Stimulated activated memory B cell treated with anti-CD40 and anti-IgM and Interleukin-4, amounts not matched to agents 10 μg/mL and 1 μg/mL and 100 μg/mL, for 72 hours (primary cell): ENCODE measurements at regions not wholly inside any gene's neighbourhood (a gene's known extent, or its start where the extent isn't known, plus 50 kb on each side); places are given as distances from the start of the nearest gene placed in this dataset.

Experiments
- ATAC-seq: fragments of 150-1000 bp; cut with Tn5 transposase; 2 replicates; pipeline ENCODE4 v1.10.0; 2021
- H3K27ac Mint-ChIP-seq: one replicate; pipeline ENCODE4 v1.8.0; 2022; ENCODE audit warnings: mild to moderate bottlenecking, mixed read lengths
- H3K27me3 Mint-ChIP-seq: one replicate; pipeline ENCODE4 v1.8.0; 2022; ENCODE audit warnings: mixed read lengths
- H3K36me3 Mint-ChIP-seq: one replicate; pipeline ENCODE4 v1.8.0; 2022; ENCODE audit warnings: mixed read lengths
- H3K4me1 Mint-ChIP-seq: one replicate; pipeline ENCODE4 v1.8.0; 2022; ENCODE audit warnings: mixed read lengths
- H3K4me3 Mint-ChIP-seq: one replicate; pipeline ENCODE4 v1.8.0; 2022; ENCODE audit warnings: mild to moderate bottlenecking, moderate library complexity, mixed read lengths
- H3K9me3 Mint-ChIP-seq: one replicate; pipeline ENCODE4 v1.8.0; 2022; ENCODE audit warnings: mixed read lengths

DNA sequence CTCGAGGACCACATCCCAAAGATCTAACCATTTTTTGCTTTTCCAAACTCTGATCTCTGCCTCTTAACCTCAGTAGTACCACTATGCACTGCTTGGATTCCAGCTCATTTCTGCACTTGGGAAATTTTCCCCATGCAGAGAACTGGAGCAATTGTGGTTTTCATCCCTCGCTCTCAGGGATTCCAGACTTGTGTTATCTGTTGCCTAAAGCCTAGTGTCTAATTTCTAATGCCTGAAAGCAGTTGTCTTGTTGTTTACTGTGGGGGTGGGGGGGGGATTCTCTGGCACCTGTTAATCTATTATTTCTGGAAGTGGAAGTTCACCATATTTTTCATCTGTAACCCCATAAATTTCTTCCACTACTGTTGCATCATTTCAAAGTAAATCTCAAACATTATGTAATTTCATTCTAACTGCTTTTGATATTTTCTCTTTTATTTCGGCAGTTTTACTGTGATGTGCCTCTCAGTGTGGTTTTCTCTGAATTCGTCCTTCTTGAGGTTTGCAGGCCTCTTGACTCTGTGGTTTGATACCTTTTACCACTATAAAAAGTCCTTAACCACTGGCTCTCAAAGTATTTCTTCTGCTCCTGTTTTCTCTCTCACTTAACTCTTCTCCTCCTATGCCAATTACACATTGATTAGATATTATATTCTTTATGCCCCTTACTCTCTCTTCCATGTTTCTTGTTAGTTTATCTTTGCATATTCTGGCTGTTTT is 205.6 kb upstream of the EOLA2 start:
- no peaks in the 10 kb centered on the region for H3K27me3 Mint-ChIP-seq
- H3K4me3 Mint-ChIP-seq: no peak overlapping the region
- peaks cover 2% of the 10 kb centered on the region for H3K9me3 Mint-ChIP-seq
- H3K36me3 Mint-ChIP-seq: no peaks in the 10 kb centered on the region
- no peaks in the 10 kb centered on the region for H3K4me1 Mint-ChIP-seq
- ATAC-seq: no peak
- H3K27ac Mint-ChIP-seq: no peak overlapping the region

DNA sequence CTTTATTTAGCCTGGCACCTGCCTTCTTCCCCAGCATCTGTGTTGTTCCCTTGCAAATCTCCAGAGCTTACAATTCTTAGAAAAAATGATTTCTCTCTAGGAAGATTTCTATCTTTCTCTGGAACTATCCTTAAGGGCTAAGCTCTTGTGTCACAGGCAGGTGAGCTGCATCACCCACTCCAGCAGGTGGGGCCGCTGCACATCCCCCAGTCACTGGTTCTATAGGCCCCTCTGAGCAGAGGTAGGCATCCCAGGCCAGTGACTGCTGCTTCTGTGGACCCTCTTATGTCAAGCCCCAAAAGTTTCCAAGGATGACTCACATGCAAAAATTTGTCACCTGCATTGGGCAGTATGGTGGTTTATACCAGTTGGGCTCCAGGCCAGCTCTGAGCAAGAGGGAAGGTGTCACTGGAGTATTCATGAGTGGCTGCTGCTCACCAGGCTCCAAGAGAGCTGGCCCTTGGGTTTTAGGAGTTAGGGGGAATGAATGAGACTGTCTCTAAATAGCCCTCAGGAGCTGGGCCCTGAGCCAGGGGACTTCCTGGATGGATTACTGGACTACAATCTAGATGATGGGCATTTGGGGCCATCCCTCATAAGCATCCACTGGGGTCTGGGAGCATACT is 208.1 kb upstream of the EOLA2 start:
- no peak for ATAC-seq
- H3K27me3 Mint-ChIP-seq: no peaks in the 10 kb centered on the region
- H3K27ac Mint-ChIP-seq: no peak overlapping the region
- no peaks in the 10 kb centered on the region for H3K4me1 Mint-ChIP-seq
- H3K9me3 Mint-ChIP-seq: peaks cover 2% of the 10 kb centered on the region
- H3K36me3 Mint-ChIP-seq: no peaks in the 10 kb centered on the region
- H3K4me3 Mint-ChIP-seq: no peak overlapping the region

- Mint-ChIP-seq H3K36me3 (no peaks in the 10 kb centered on the region), H3K27me3 (no peaks in the 10 kb centered on the region), H3K4me3 (no peak overlapping the region), H3K27ac (no peak overlapping the region), H3K4me1 (no peaks in the 10 kb centered on the region), H3K9me3 (no peaks in the 10 kb centered on the region)
- no peak for ATAC-seq
Observed at GRCh38 chrX:150148749-150149672, 210.7 kb upstream of the EOLA2 start.

DNA sequence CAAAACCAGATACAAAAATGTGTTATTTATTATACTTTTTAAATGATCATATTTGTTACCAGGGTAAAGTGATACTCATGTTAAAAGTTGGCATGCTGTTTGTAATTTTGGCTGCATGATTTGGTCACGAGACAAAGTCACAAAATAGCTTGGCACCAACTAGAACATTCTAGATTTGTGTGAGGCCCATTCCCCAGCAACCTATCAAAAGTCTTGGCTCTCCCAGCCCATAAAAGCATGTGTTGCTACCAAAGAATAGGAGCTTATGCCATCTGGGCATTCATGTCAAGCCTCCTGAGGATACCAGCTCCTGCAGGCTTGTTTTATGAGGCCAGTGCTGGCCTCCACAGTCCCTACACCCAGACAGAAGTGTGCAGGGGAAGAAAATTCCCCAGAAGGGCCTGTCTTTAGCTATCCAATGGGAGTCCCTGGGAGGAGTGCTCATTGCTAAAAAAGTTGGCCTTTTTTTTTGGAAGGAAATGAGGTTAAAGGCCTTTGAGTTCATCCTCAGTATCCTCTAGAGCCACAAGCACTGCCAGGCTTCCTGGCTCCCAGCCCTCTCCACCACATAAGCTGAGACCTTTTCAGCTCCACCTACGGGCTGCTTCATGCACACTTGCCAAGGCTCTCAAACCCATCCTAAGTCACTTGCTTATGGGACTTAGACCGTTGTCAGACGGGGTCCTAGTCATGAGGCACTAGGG is 211.9 kb upstream of the EOLA2 start:
- Mint-ChIP-seq H3K27ac (no peak overlapping the region), H3K4me3 (no peak overlapping the region), H3K27me3 (no peaks in the 10 kb centered on the region), H3K9me3 (no peaks in the 10 kb centered on the region), H3K36me3 (no peaks in the 10 kb centered on the region), H3K4me1 (no peaks in the 10 kb centered on the region)
- ATAC-seq: no peak

DNA sequence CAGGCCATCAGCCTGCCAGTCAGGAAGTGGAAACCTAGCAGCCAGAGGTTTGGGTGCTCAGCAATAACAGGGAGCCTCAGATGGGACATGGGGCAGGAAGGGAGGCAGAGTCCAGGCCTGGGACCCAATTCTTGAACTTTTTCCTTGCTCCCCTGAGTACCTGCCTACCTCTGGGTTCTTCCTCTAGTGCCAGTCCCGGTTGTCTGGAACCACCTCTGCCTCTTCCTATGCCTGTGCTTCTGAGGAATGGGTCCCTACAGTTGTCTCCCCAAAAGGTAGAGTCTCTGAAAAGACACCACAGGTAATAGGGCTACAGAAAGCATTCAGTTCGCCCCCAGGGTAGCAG is 212.4 kb upstream of the MAMLD1 start:
- no peaks in the 10 kb centered on the region for H3K9me3 Mint-ChIP-seq
- no peak overlapping the region for H3K4me3 Mint-ChIP-seq
- H3K4me1 Mint-ChIP-seq: no peaks in the 10 kb centered on the region
- ATAC-seq: no peak
- no peaks in the 10 kb centered on the region for H3K27me3 Mint-ChIP-seq
- no peaks in the 10 kb centered on the region for H3K36me3 Mint-ChIP-seq
- no peak overlapping the region for H3K27ac Mint-ChIP-seq

DNA sequence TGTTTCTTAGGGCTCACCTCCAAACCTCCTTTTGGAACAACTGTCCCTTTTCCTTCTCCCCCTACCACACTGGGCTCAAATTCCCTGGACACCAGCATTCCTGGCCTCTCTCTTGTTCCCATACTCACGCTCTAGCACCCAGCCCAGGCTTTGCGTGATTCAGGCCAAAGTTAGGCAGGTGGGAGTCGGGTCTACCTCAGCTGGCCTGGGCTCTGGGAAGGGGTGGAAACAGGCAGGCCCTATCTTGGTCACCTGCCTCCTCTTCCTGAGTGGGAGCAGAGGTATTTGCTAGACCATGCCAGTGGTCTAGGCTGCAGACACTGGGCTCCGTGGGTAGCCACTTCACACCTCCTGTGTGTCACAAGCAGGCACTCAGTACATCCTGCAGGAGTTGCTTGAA is 211.1 kb upstream of the MAMLD1 start:
- H3K27ac Mint-ChIP-seq: no peak overlapping the region
- no peaks in the 10 kb centered on the region for H3K36me3 Mint-ChIP-seq
- ATAC-seq: no peak
- no peak overlapping the region for H3K4me3 Mint-ChIP-seq
- H3K4me1 Mint-ChIP-seq: no peaks in the 10 kb centered on the region
- no peaks in the 10 kb centered on the region for H3K9me3 Mint-ChIP-seq
- H3K27me3 Mint-ChIP-seq: no peaks in the 10 kb centered on the region

DNA sequence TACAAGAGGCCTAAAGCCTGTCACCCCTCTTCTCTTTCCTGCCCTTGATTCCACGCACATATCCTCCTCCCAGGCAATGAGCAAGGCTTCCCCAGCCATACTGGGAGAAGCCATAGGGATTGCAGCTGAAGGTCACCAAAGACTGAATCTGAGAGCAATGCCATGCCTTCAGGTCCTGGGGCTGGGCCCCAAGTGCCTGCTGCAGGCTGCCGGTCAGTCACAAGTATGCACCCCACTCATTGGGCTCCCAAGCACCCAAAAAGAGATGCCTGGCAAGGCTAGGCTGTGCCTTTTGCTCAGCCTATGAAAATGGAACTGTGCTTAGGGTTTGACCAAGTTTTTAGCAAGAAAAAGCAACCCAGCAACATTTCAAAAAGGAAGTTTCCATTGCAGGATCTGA is 210.6 kb upstream of the MAMLD1 start:
- H3K27me3 Mint-ChIP-seq: no peaks in the 10 kb centered on the region
- no peaks in the 10 kb centered on the region for H3K4me1 Mint-ChIP-seq
- H3K27ac Mint-ChIP-seq: no peak overlapping the region
- H3K9me3 Mint-ChIP-seq: no peaks in the 10 kb centered on the region
- no peaks in the 10 kb centered on the region for H3K36me3 Mint-ChIP-seq
- ATAC-seq: no peak
- H3K4me3 Mint-ChIP-seq: no peak overlapping the region

GRCh38 chrX:150155436-150156035 is 207.6 kb upstream of the MAMLD1 start:
- Mint-ChIP-seq H3K27me3 (no peaks in the 10 kb centered on the region), H3K4me3 (no peak overlapping the region), H3K4me1 (no peaks in the 10 kb centered on the region), H3K36me3 (no peaks in the 10 kb centered on the region), H3K27ac (no peak overlapping the region), H3K9me3 (no peaks in the 10 kb centered on the region)
- ATAC-seq: no peak

DNA sequence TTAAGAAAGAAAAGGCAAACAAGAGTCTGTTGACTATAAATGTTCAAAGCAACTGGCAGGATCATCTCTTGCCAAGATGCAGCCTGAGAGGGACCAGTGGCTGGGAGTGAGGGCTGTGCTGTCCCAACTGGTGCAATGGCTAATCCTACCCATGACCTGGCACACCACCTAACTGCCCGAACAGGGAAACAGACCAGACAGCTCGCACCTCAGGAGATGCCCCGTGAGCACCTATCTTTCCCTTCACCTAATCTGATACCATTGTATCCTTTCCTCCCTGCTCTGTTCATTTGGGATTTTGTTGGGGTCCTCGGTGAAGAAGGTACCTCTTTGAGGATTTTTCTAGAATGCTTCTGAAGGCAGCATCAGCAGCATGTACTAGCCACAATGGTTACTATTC is 206.5 kb upstream of the MAMLD1 start:
- H3K9me3 Mint-ChIP-seq: no peaks in the 10 kb centered on the region
- no peak overlapping the region for H3K4me3 Mint-ChIP-seq
- no peaks in the 10 kb centered on the region for H3K4me1 Mint-ChIP-seq
- H3K27ac Mint-ChIP-seq: no peak overlapping the region
- no peak for ATAC-seq
- no peaks in the 10 kb centered on the region for H3K27me3 Mint-ChIP-seq
- no peaks in the 10 kb centered on the region for H3K36me3 Mint-ChIP-seq

DNA sequence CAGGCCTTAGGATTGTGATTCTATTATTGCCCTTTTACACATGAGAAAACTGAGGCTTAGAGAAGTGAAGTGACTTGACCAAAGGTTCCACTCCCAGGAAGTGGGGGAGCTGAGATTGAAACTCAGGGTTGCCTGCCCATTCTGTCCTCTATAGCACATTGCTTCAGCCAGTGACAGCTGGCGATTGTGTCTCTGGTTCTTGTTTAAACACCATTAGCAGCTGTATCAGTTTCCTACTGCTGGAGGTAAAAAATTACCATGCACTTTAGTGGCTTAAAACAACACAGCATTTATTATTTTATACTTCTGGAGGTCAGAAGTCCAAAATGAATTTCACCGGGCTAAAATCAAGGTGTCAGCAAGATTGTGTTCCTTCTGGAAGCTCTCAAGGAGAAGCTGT is 205.8 kb upstream of the MAMLD1 start:
- no peaks in the 10 kb centered on the region for H3K27me3 Mint-ChIP-seq
- H3K9me3 Mint-ChIP-seq: no peaks in the 10 kb centered on the region
- no peak for ATAC-seq
- H3K36me3 Mint-ChIP-seq: no peaks in the 10 kb centered on the region
- no peak overlapping the region for H3K27ac Mint-ChIP-seq
- H3K4me1 Mint-ChIP-seq: no peaks in the 10 kb centered on the region
- H3K4me3 Mint-ChIP-seq: no peak overlapping the region

GRCh38 chrX:150158554-150159332 is 204.4 kb upstream of the MAMLD1 start:
- H3K4me1 Mint-ChIP-seq: no peaks in the 10 kb centered on the region
- no peaks in the 10 kb centered on the region for H3K36me3 Mint-ChIP-seq
- no peaks in the 10 kb centered on the region for H3K9me3 Mint-ChIP-seq
- H3K27me3 Mint-ChIP-seq: no peaks in the 10 kb centered on the region
- ATAC-seq: no peak
- no peak overlapping the region for H3K4me3 Mint-ChIP-seq
- H3K27ac Mint-ChIP-seq: no peak overlapping the region

DNA sequence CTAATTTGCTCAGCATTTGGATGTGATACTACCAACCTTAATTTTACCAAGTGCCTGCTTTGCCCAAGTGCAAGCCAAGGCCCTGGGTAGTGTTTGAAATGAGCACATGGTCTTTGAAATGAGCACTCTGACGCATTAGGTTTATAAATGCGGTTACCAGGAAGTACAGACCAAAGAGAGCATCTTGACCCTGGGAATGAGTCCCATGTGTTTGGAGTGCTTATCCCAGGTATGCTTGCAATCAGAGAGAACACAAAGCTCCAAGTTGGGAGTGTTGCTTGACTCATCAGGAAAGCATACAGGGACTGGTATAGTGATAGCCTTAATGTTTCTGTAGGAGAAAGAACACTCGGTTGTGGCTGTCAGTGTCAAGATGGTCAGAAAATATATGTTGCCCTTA is 203.6 kb upstream of the MAMLD1 start:
- no peak overlapping the region for H3K4me3 Mint-ChIP-seq
- H3K9me3 Mint-ChIP-seq: no peaks in the 10 kb centered on the region
- no peak overlapping the region for H3K27ac Mint-ChIP-seq
- H3K36me3 Mint-ChIP-seq: no peaks in the 10 kb centered on the region
- ATAC-seq: no peak
- no peaks in the 10 kb centered on the region for H3K4me1 Mint-ChIP-seq
- H3K27me3 Mint-ChIP-seq: no peaks in the 10 kb centered on the region

DNA sequence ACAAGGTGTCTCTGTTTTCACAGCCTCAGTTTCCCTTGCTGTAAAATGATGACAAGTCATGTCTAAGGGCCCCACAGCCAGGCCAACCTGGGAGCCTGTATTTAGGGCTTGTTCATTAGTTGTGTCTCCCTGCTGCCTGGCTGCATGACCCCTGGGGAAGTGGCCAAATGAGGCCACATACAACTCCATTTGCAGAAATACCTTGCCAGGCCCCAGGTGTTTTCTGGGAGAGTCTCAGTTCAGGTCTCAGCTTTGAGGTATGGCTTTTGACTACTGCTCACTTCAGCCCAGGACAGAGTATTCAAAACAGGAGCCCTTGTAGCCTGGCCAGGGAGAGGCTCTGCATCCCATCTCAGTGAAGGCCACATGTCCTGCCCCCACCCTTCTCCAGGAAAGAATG is 202.5 kb upstream of the MAMLD1 start:
- no peaks in the 10 kb centered on the region for H3K36me3 Mint-ChIP-seq
- H3K9me3 Mint-ChIP-seq: no peaks in the 10 kb centered on the region
- no peaks in the 10 kb centered on the region for H3K27me3 Mint-ChIP-seq
- no peak overlapping the region for H3K4me3 Mint-ChIP-seq
- H3K27ac Mint-ChIP-seq: no peak overlapping the region
- H3K4me1 Mint-ChIP-seq: no peaks in the 10 kb centered on the region
- ATAC-seq: no peak

GRCh38 chrX:150161193-150161592 is 201.9 kb upstream of the MAMLD1 start:
- no peak overlapping the region for H3K4me3 Mint-ChIP-seq
- H3K27ac Mint-ChIP-seq: no peak overlapping the region
- H3K36me3 Mint-ChIP-seq: no peaks in the 10 kb centered on the region
- no peaks in the 10 kb centered on the region for H3K27me3 Mint-ChIP-seq
- H3K9me3 Mint-ChIP-seq: no peaks in the 10 kb centered on the region
- ATAC-seq: no peak
- no peaks in the 10 kb centered on the region for H3K4me1 Mint-ChIP-seq
